OCI-LY1 (cell line): ENCODE measurements at regions not wholly inside any gene's neighbourhood (a gene's known extent, or its start where the extent isn't known, plus 50 kb on each side); places are given as distances from the start of the nearest gene placed in this dataset.

Source experiments
- EZH2 ChIP-seq: fragments of 200-600 bp; sonication (generic), shearing (Covaris generic); IDR thresholded peaks from 2 replicates; pipeline ENCODE4 v1.8.0; 2017; ENCODE audit warnings: borderline replicate concordance, mixed run types, mild to moderate bottlenecking, antibody characterized with exemption, low read length, moderate library complexity, mixed read lengths
- TF ChIP-seq, protein P1 (sequence below): fragments of 200-600 bp; sonication (generic), shearing (Covaris generic); IDR thresholded peaks from 2 replicates; pipeline ENCODE4 v1.5.1; 2017; ENCODE audit warnings: mild to moderate bottlenecking, antibody characterized with exemption, low read length, moderate library complexity, mixed read lengths

DNA sequence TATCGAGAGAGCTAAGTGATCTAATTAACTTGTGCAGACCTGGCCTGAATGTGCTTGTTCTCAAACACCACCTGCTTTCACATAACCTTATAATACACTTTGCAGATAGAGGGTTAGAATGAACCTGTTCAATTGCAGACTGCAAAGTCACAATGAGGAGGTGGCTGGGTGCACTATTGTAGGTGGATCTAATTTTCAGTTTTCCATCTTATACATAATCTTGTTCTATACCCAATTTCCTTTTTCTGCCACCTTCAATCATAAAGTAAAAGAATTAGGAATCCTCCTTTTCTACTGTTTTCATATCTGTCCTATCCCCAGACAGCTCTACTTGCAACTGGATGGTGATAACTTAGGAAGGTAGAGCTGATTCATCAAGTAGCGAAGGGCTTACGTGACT is 68.8 kb upstream of the APC start:
- TF ChIP-seq, protein P1, sequence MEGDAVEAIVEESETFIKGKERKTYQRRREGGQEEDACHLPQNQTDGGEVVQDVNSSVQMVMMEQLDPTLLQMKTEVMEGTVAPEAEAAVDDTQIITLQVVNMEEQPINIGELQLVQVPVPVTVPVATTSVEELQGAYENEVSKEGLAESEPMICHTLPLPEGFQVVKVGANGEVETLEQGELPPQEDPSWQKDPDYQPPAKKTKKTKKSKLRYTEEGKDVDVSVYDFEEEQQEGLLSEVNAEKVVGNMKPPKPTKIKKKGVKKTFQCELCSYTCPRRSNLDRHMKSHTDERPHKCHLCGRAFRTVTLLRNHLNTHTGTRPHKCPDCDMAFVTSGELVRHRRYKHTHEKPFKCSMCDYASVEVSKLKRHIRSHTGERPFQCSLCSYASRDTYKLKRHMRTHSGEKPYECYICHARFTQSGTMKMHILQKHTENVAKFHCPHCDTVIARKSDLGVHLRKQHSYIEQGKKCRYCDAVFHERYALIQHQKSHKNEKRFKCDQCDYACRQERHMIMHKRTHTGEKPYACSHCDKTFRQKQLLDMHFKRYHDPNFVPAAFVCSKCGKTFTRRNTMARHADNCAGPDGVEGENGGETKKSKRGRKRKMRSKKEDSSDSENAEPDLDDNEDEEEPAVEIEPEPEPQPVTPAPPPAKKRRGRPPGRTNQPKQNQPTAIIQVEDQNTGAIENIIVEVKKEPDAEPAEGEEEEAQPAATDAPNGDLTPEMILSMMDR: no peak
- no peak for TF ChIP-seq EZH2
